HEK293 (cell line): ENCODE measurements at regions not wholly inside any gene's neighbourhood (a gene's known extent, or its start where the extent isn't known, plus 50 kb on each side); places are given as distances from the start of the nearest gene placed in this dataset.
"Not testable (repeated sequence)": the region's sequence is repeated elsewhere in the genome, so short reads cannot be mapped to it uniquely, and the experiment has no call there.

Experiments used
- BCL11A ChIP-seq: fragments of 450-650 bp; formaldehyde crosslinking; IDR thresholded peaks from 2 replicates; pipeline ENCODE4 v1.5.1; 2016; ENCODE audit warnings: low read depth, missing biosample characterization, missing genetic modification characterization
- KLF16 ChIP-seq: fragments of 450-650 bp; formaldehyde crosslinking; IDR thresholded peaks from 2 replicates; pipeline ENCODE4 v1.5.1; 2017; ENCODE audit warnings: missing biosample characterization, missing genetic modification characterization
- ZNF530 ChIP-seq: fragments of 450-650 bp; formaldehyde crosslinking; IDR thresholded peaks from 2 replicates; pipeline ENCODE4 v1.5.1; 2016; ENCODE audit warnings: low read depth, missing biosample characterization, missing genetic modification characterization
- TF ChIP-seq, protein P1 (sequence below): fragments of 450-650 bp; formaldehyde crosslinking; IDR thresholded peaks from 2 replicates; pipeline ENCODE4 v1.5.1; 2016; ENCODE audit warnings: missing biosample characterization, missing genetic modification characterization

DNA sequence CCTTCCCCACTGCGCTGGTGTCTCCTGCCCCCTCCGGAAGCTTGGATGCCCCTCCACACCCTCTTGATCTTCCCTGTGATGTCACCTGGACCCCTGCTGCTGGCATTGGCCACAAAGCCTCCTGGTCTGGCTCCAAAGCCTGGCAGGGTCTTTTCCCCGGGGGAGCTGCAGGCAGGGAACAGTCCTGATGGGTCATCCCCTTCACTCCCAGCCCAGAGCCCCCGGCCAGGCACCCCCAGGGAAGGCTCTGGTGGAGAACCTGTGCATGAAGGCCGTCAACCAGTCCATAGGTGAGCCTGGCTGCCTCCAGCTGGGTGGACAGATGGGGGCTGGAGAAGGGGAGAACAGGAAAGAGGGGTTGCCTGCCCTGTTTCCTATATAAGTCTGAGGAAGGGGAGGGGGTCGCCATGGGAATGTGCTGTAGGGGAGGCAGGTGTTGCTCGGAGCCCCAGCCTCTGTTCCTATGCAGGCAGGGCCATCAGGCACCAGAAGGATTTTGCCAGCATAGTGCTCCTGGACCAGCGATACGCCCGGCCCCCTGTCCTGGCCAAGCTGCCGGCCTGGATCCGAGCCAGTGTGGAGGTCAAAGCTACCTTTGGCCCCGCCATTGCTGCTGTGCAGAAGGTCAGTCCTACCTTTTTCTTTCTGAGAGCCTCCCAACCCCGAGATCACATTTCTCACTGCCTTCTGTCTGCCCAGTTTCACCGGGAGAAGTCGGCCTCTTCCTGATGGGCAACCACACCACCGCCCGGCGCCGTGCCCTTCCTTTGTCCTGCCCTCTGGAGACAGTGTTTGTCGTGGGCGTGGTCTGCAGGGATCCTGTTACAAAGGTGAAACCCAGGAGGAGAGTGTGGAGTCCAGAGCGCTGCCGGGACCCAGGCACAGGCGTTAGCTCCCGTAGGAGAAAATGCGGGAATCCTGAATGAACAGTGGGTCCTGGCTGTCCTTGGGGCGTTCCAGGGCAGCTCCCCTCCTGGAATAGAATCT is 104.5 kb upstream of the PZP start:
- TF ChIP-seq KLF16; ZNF530; BCL11A (tag by site-specific recombination): not testable (repeated sequence)
- TF ChIP-seq, protein P1, sequence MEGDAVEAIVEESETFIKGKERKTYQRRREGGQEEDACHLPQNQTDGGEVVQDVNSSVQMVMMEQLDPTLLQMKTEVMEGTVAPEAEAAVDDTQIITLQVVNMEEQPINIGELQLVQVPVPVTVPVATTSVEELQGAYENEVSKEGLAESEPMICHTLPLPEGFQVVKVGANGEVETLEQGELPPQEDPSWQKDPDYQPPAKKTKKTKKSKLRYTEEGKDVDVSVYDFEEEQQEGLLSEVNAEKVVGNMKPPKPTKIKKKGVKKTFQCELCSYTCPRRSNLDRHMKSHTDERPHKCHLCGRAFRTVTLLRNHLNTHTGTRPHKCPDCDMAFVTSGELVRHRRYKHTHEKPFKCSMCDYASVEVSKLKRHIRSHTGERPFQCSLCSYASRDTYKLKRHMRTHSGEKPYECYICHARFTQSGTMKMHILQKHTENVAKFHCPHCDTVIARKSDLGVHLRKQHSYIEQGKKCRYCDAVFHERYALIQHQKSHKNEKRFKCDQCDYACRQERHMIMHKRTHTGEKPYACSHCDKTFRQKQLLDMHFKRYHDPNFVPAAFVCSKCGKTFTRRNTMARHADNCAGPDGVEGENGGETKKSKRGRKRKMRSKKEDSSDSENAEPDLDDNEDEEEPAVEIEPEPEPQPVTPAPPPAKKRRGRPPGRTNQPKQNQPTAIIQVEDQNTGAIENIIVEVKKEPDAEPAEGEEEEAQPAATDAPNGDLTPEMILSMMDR (tag by site-specific recombination): not testable (repeated sequence)
